H1 (cell line): ENCODE measurements at regions not wholly inside any gene's neighbourhood (a gene's known extent, or its start where the extent isn't known, plus 50 kb on each side); places are given as distances from the start of the nearest gene placed in this dataset.

Experiments
- CBX5 ChIP-seq: fragments of 300-800, 300-1000 bp; sonication (generic); IDR thresholded peaks from 2 replicates; pipeline ENCODE4 v1.7.1; 2016; ENCODE audit warnings: antibody characterized with exemption, low read length, low read depth
- NANOG ChIP-seq: IDR thresholded peaks from 2 replicates; pipeline ENCODE4 v1.6.1; 2011; ENCODE audit warnings: low read length, low read depth, mild to moderate bottlenecking, inconsistent platforms; ENCODE audit not compliant: insufficient read depth, poor library complexity, severe bottlenecking
- TEAD4 ChIP-seq: IDR thresholded peaks from 2 replicates; pipeline ENCODE4 v1.6.1; 2012; ENCODE audit warnings: low read depth, low read length, inconsistent platforms, mixed read lengths
- USF2 ChIP-seq: IDR thresholded peaks from 2 replicates; pipeline ENCODE4 v1.6.1; 2011; ENCODE audit warnings: low read length, improper control_type of control experiment
- TF ChIP-seq, protein P1 (sequence below): IDR thresholded peaks from 2 replicates; pipeline ENCODE4 v1.6.1; 2012; ENCODE audit warnings: inconsistent platforms

DNA sequence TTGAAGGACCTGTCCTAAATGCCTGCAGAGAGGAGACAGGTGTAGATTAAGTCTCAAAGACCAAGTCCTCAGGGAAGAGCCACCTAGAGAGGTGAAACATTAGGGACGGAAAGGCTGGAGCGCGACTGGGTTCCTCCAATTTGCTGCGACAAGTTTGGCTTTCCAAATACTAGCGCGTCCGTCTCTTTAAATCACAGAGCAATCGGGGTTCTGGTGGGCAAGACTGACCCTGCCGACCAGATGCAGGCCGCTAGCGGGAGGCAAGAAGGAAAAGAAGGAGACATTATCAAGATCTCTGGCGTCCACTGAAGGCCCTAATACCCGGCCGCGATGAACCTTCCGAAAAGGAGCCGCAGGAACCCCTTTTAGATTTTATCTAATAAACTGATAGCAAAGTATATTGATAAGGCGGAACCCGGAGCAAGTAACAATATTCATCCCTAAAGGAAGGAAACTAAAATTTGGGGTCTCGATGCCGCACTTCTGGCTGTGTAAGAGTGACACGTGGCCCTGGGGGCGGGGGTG lies 128.2 kb upstream of the C11orf58 start (continued):
- TF ChIP-seq, protein P1, sequence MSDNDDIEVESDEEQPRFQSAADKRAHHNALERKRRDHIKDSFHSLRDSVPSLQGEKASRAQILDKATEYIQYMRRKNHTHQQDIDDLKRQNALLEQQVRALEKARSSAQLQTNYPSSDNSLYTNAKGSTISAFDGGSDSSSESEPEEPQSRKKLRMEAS = peak; percentile 32
- TF ChIP-seq USF2 = no peak
- no peak for TF ChIP-seq TEAD4
- no peak for TF ChIP-seq CBX5
- TF ChIP-seq NANOG = no peak
- TF ChIP-seq, all 59 proteins: peak for 4
